NCI-H226 (cell line): ENCODE measurements at regions not wholly inside any gene's neighbourhood (a gene's known extent, or its start where the extent isn't known, plus 50 kb on each side); places are given as distances from the start of the nearest gene placed in this dataset.

ENCODE experiments used
- DNase-seq: peaks from one replicate; pipeline ENCODE4 v3.0.0-alpha.2; 2015

GRCh38 chr20:17023806-17024205, 203.0 kb upstream of the PCSK2 start:
- no peak for DNase-seq

- no peak for DNase-seq
These were observed 202.2 kb upstream of the PCSK2 start for GRCh38 chr20:17024513-17025119.

- no peak for DNase-seq
These were observed 200.5 kb upstream of the PCSK2 start for GRCh38 chr20:17026346-17026745.

DNA sequence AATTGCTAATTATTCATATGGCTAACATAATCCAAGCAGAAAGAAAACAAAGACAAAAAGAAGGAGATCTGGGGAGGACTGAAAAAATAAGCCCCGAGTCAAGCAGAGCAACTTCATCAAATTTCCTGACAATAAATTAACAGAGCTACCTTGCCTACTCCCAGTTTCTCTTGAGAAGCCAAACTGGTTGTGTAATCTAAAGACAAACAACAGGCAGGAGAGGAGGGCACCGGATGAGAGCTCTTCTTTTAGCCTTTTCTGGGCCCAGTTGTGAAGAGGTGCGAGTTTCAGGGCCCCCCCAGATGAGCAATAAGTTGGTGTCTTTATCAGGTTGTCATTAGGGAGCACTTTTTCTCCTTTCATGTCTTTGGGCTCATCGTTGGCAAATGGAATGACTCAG, 197.1 kb upstream of the PCSK2 start:
- no peak for DNase-seq

DNA sequence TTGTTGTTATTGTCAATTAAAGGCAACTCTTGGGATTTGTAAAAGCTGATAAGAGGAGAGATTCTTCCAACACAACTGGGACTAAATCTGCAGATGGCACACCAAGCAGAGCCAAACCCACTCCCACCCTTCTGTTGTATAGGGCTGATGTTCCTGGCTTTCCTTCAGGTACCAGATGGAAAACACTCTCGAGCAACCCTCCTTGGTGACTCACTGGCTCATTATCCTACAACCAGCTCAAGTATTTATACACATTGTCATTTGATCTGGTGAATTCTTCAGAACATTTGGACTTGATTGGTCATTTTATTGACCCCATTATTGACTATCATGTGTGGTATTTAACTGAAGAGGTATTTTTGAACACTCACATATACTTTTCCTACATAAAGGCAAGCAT, 190.3 kb upstream of the PCSK2 start:
- DNase-seq, result no peak

DNA sequence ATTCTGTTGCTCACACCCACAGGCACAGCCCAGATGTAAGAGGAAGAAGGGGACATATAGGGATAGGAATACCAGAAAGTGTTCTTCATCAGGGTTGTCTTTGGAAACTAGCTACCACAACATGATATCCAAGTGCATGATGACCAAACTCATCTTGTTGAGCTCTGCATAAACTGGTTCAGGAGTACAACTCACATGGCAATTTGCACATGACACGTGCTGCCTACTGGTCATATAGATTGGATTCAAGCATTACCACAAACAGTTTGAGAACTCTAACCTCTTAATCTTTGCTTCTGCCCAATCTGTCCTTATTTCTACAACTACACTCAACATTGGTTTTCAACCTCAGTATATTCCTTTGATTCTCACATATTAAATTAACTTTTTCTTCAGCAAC, 184.7 kb upstream of the PCSK2 start:
- no peak for DNase-seq

GRCh38 chr20:17043323-17043722, 183.5 kb upstream of the PCSK2 start:
- no peak for DNase-seq

DNA sequence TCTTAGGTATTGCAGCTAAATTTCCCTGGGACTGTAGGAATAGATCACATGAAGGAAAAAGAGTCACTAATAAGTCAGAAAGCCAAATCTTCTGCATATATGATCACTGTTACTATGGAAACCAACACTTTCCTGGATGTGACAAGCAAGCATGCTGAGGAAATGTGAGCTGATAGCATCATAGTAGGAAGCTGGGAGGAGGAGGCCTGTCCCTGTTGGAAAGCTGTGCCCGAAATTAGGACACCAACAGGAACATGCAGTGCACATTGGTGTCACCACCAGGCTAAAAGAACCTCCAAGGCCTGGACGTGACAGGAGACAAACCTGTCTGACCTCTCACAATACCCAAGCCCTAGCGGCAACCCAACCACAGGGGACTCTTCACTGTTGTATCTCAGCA, 181.9 kb upstream of the PCSK2 start:
- no peak for DNase-seq

DNA sequence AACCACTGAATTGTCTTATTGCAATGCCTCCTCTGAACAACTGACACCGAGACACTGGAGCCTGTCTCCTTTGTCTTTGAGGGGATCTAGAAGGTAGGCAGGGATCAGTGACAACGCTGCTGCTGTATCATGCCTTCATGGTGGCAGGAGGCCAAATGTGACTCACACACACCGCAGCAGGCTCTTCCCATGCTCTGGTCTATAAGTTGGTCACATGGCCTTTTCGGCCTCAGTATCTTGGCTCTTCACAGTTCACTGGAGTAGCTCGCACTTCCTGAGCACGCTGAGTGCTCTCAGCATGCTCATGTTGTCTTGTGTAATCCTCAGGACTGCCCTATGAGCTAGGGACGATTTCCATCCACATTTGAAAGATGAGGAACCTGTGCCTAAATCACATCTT, 167.4 kb upstream of the PCSK2 start:
- no peak for DNase-seq

DNA sequence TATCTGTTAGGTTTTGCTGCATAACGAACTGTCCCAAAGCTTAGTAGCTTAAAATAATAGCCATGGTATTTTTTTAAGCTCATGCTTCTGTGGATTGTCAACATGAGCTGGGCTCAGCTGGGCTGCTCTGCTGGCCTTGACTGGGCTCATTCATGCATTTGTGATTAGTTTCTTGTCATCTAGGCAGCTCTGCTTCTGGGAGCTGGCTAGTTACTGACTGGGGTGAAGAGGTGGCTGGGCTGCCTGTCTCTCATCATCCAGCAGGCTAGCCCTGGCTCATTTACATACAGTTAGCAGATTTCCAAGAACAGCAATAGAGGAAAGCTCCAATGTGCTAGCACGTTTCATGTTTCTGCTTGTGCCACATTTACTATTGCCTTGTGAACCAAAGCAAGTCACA, 165.1 kb upstream of the PCSK2 start:
- DNase-seq, result no peak

DNA sequence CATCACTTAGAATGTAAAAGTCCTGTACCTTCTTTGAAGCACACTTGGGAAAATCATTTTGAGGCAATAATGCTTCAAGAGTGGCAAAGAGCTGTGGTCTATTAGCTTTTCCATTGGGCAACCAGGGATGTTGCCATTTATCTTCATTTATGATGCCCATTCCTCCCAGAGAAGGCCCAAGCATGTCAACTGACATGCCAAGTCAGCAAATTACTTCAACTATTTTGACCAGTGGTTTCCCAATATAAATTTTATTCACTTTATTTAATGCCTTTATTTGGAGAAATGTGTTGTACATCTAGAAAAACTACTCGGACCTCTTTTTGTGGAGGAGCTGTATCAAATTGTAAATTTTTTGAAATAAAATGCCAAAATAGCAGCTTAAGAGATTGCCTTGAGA, 164.1 kb upstream of the PCSK2 start:
- no peak for DNase-seq

- no peak for DNase-seq
These were observed 159.9 kb upstream of the PCSK2 start for GRCh38 chr20:17066902-17067301.

GRCh38 chr20:17068084-17068711, 158.6 kb upstream of the PCSK2 start:
- no peak for DNase-seq

DNA sequence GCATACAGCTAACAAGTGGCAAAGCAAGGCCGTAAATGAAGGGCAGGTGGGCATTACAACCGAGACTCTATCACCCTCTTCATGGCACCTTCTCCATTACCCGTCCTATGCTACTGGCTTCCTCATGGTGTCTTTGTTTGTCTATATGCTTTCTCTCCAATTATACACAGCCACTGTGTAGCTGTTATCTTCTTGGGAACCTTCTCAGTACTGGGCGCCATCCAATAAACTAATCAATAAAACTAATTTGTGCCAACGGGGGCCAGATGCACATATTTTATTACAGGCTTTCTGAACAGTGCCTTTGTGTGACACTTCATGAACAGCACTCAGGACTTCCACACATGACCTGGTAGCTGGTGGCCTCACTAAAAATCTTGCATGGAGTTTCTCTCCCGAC, 149.8 kb upstream of the PCSK2 start:
- DNase-seq, result no peak

DNA sequence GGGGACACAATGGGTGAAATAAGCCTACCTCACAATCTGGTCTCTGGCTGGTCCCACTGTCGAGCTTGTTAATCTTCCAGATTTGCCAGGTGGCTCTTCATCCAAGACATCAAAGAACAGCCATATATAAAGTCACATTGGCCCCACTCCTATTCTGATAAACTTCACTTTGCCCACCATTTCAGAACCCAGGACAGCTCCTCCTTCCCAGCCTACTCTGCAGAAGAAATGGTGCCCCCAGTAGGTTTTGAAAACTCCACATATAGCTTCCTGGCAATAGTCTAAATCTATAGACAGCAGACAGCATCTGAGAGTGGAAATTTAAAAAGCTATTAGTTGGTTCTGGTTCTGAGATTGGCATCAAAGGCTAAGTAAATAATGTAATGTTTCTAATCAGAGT, 143.1 kb upstream of the PCSK2 start:
- no peak for DNase-seq

DNA sequence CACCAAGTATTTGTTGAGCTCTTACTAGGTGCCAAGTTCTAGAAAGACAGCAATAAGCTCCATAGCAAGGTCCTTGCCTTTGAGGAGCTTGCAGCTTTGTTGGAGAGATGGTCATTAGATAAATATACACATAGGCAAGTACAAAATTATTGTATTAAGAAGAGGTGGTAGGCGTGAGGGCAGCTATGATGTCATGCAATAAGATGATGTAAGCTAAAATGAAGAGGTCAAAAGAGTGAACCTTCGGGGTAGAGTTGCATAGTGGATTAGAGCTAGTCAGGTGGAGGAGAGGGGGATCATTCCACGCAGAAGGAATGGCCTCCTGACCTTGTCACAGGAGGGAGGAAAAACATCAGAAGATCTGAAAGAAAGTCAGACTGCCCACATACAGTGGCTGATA, 141.9 kb upstream of the PCSK2 start:
- DNase-seq, result no peak

DNA sequence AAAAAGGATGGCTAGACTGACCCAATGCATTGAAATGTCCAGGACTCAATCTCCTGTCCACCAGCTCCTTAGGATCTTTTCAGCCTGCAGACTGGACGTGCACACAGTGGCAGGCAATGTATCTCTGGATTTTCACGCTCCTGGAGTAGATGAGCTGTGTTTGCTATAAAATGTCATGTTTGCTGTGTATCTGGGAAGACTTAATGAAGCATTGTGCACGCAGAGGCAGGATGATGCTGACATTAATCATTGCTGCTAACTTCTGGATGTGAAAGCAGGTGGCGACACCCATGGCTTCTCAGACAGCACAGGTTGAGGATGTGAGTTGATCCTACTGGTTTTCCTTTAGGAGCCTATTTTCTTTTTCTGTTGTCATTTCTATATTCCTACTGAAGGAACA, 133.1 kb upstream of the PCSK2 start:
- no peak for DNase-seq

DNA sequence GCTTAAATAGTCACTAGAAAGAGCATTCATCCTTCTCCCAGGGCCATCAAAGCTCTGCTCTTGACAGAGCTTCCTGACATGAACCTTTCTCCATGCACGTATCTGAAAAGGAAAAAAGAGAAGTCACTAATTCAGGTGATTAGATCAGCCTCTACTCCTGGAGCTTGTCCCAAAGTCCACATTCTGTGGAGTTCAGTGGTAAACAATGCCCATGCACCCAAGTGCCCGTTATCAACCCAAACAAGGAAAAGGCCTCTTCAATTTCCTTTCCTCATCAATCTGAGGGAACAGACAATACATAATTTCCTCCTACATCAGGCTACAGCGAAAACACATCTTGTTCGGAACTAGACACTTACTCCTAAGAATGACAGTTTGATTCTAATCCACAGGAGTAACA, 129.2 kb upstream of the PCSK2 start:
- no peak for DNase-seq

- no peak for DNase-seq
These were observed 126.3 kb upstream of the PCSK2 start for GRCh38 chr20:17100506-17100905.

DNA sequence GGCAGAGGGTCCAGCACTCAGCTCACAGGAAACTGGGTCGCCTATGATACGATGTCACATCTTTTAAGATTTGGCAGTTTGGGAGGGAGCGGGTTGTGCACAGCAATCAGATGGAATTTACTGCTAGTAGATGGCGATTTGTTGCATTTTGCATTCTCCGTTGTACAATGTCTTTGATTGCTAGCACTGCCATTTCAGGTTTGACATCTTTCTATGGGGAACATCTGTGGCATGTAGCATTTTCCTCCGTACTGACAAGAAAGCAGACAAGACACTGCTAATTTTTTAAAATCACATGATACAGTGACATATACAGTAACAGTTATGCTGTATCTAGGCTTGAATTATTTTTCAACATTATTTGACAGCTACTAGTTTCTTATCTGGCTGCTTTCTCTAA, 119.7 kb upstream of the PCSK2 start:
- no peak for DNase-seq

GRCh38 chr20:17108896-17109295, 117.9 kb upstream of the PCSK2 start:
- DNase-seq, result no peak

DNA sequence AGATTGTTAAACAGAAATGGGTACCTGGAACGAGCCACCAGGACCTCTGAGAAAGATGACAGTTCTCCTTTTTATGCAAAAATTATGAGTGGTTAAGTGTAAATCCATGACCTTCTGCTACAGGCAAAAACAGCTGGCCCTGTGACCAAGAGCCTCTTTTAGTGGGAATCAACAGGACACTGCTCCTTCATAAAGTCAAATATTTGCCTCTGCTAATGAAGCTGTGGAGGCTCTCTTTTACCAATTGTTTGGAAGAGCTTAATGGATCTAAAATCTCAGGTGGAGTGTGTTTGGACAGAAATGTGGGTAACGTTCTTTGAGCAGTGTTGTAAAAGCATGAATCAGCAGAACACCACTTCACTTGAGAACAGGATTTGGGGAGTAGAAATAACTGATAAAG, 117.5 kb upstream of the PCSK2 start:
- DNase-seq, result no peak

GRCh38 chr20:17128206-17128605, 98.6 kb upstream of the PCSK2 start:
- no peak for DNase-seq

GRCh38 chr20:17129089-17129488, 97.8 kb upstream of the PCSK2 start:
- DNase-seq, result no peak

- no peak for DNase-seq
These were observed 89.1 kb upstream of the PCSK2 start for GRCh38 chr20:17137692-17138091.
